H1 (cell line): ENCODE measurements at regions not wholly inside any gene's neighbourhood (a gene's known extent, or its start where the extent isn't known, plus 50 kb on each side); places are given as distances from the start of the nearest gene placed in this dataset.

Experiments used
- CHD7 ChIP-seq: fragments of 300-600 bp; sonication (generic); IDR thresholded peaks from 2 replicates; pipeline ENCODE4 v1.7.1; 2012; ENCODE audit warnings: low read length, moderate library complexity, mild to moderate bottlenecking, inconsistent platforms; ENCODE audit not compliant: insufficient replicate concordance

DNA sequence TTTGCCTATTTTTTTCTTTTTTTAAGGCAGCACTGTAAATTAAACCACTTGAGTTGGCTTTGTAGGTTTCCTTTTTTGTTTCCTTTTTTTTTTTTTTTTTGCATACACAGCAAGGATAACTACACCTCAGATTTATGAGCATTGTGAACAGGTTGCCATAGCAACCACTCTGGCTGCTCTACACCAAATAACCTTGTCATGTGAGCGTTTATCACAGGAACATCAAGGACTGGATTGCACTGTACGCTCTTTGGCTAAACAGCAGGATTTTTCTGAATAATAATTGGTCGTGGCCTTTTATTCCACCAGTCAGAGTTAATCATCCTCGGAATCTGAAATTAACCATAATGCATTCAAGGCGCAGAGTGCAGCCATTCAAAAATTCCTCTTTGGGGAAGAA, 199.1 kb upstream of the SLC14A2 start (continued):
- TF ChIP-seq CHD7, result no peak
